Neural crest cell (in vitro differentiated cells): ENCODE measurements at regions not wholly inside any gene's neighbourhood (a gene's known extent, or its start where the extent isn't known, plus 50 kb on each side); places are given as distances from the start of the nearest gene placed in this dataset.

Experiments
- DNase-seq: peaks from one replicate; pipeline ENCODE4 v3.0.0; 2021; ENCODE audit warnings: low read depth, mixed read lengths, low spot score
- H3K27ac Mint-ChIP-seq: one replicate; pipeline ENCODE4 v1.8.0; 2021; ENCODE audit warnings: mild to moderate bottlenecking, mixed read lengths; ENCODE audit not compliant: unreplicated experiment
- H3K27me3 Mint-ChIP-seq: 2 replicates; pipeline ENCODE4 v1.8.0; 2021; ENCODE audit warnings: low read depth, mild to moderate bottlenecking, mixed read lengths
- H3K36me3 Mint-ChIP-seq: 2 replicates; pipeline ENCODE4 v1.8.0; 2021; ENCODE audit warnings: low read depth, mild to moderate bottlenecking, mixed read lengths
- H3K4me1 Mint-ChIP-seq: 2 replicates; pipeline ENCODE4 v1.8.0; 2021; ENCODE audit warnings: mixed read lengths
- H3K4me3 Mint-ChIP-seq: one replicate; pipeline ENCODE4 v1.8.0; 2021; ENCODE audit warnings: mild to moderate bottlenecking, mixed read lengths
- H3K9me3 Mint-ChIP-seq: 2 replicates; pipeline ENCODE4 v1.8.0; 2021; ENCODE audit warnings: mixed read lengths
- CTCF ChIP-seq: fragments of 200-600 bp; sonication (generic); conservative IDR thresholded peaks from 2 replicates; pipeline ENCODE4 v1.5.0; 2021; ENCODE audit warnings: antibody characterized with exemption, mild to moderate bottlenecking

DNA sequence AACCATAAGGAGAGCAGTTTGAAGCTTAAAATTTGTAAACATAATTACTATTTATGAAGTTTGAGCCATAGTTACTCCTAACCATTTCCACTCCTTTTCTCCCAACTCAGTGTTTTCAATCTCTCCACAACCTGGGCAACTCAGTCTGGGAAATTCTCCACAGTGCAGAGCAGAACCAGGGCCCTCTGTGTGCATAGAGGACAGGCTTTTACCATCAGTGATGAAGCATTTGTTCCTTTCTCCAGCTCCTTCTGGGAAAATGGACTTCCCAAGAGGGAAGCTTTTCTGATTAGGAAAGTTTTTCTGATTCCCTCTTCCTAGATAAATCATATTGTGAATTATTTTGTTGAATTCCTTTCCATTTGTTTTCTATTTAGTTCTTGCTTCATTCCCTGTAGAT lies 132.3 kb upstream of the MPDZ start:
- Mint-ChIP-seq H3K36me3 (no peaks in the 10 kb centered on the region), H3K4me1 (no peaks in the 10 kb centered on the region), H3K27me3 (no peaks in the 10 kb centered on the region), H3K27ac (no peak overlapping the region), H3K9me3 (no peaks in the 10 kb centered on the region), H3K4me3 (no peak overlapping the region)
- DNase-seq, result no peak
- TF ChIP-seq CTCF, result no peak

GRCh38 chr9:13410566-13411031 lies 131.1 kb upstream of the MPDZ start:
- Mint-ChIP-seq H3K4me3 (no peak overlapping the region), H3K27me3 (no peaks in the 10 kb centered on the region), H3K9me3 (no peaks in the 10 kb centered on the region), H3K36me3 (no peaks in the 10 kb centered on the region), H3K27ac (no peak overlapping the region), H3K4me1 (no peaks in the 10 kb centered on the region)
- TF ChIP-seq CTCF, result no peak
- DNase-seq, result no peak

DNA sequence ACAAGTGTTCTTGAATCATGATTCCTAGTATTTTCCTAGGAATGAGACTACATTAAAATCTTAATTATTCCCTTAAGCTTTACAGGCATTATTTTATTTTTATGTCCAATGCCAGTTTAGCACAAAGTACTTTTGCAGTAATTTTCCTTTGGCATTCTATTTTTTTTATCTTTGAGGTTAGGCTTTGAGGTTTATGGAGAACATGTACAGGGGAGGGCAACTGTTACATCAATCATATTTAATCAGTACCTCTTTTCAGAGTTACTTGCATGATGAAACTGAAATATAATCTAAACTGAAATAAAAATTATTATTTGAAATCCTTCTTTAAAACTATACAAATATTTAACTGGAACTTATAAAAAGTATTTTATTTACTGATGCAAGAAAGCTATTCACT lies 118.2 kb upstream of the MPDZ start:
- no peaks in the 10 kb centered on the region for H3K9me3 Mint-ChIP-seq
- no peak for DNase-seq
- no peaks in the 10 kb centered on the region for H3K27me3 Mint-ChIP-seq
- no peak overlapping the region for H3K27ac Mint-ChIP-seq
- TF ChIP-seq CTCF, result no peak
- no peaks in the 10 kb centered on the region for H3K36me3 Mint-ChIP-seq
- no peak overlapping the region for H3K4me3 Mint-ChIP-seq
- H3K4me1 Mint-ChIP-seq, result no peaks in the 10 kb centered on the region

DNA sequence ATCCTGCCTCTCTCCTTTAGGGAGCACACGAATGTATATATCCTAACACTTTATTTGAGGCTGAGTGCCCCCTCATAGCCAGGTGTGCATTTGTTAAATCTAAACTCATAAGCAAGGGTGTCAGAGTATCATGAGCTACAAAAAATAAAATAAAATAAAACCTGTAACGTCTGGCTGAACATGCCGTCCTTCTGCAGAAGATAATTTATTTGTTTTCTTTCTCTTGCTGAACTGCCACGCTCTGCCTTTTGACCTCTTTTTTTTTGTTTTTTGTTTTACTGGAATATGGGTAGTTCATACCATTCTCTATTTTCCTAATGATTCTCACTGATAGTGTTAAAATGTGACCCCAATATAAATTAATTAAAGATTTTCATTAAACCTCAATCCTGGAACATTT lies 117.7 kb upstream of the MPDZ start:
- DNase-seq, result no peak
- H3K9me3 Mint-ChIP-seq, result peaks cover 2% of the 10 kb centered on the region
- H3K4me1 Mint-ChIP-seq, result no peaks in the 10 kb centered on the region
- no peak overlapping the region for H3K27ac Mint-ChIP-seq
- no peaks in the 10 kb centered on the region for H3K36me3 Mint-ChIP-seq
- no peak for TF ChIP-seq CTCF
- no peaks in the 10 kb centered on the region for H3K27me3 Mint-ChIP-seq
- H3K4me3 Mint-ChIP-seq, result no peak overlapping the region

- Mint-ChIP-seq H3K27me3 (no peaks in the 10 kb centered on the region), H3K36me3 (no peaks in the 10 kb centered on the region), H3K27ac (no peak overlapping the region), H3K9me3 (peaks cover 10% of the 10 kb centered on the region), H3K4me1 (no peaks in the 10 kb centered on the region), H3K4me3 (no peak overlapping the region)
- DNase-seq, result no peak
- no peak for TF ChIP-seq CTCF
Measured at GRCh38 chr9:13396418-13396817, 116.9 kb upstream of the MPDZ start.

DNA sequence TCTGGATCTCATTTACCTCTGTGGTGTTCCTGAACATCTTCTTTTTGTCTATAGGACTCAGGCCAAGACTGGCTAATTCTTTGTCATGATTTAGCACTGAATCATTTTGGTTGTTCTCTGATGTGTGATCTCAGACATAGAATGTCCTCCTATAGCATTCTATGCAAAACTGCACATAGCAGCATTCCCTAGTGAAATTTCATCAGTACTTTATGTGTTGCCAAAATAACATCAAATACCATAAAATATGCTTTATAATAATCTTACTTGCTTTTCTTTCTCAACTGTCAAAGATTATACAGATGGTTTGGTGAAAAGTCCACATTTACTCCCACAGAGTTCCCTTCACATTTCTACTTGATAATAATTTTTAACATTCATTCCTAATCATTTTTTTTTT lies 115.7 kb upstream of the MPDZ start:
- Mint-ChIP-seq H3K4me3 (no peak overlapping the region), H3K27me3 (no peaks in the 10 kb centered on the region), H3K27ac (no peak overlapping the region), H3K36me3 (peaks cover 2% of the 10 kb centered on the region), H3K4me1 (no peaks in the 10 kb centered on the region), H3K9me3 (peaks cover 19% of the 10 kb centered on the region)
- TF ChIP-seq CTCF, result no peak
- DNase-seq, result no peak
